Stimulated activated CD4-positive, alpha-beta T cell treated with anti-CD3 and anti-CD28 coated beads, Interleukin-1b, Interleukin-23, amount 100 ng/mL, for 24 hours (primary cell): ENCODE measurements at regions not wholly inside any gene's neighbourhood (a gene's known extent, or its start where the extent isn't known, plus 50 kb on each side); places are given as distances from the start of the nearest gene placed in this dataset.
"Not testable (repeated sequence)": the region's sequence is repeated elsewhere in the genome, so short reads cannot be mapped to it uniquely, and the experiment has no call there.

Source experiments
- DNase-seq, 4 experiments: peaks; one replicate each; pipeline ENCODE4 v3.0.0-alpha.2; 2020; ENCODE audit warnings: low read depth in 4 of 4, low spot score in 1 of 4

- no peak for DNase-seq
Observed at GRCh38 chr1:196005426-196005825, 602.8 kb downstream of the KCNT2 start.

GRCh38 chr1:196004388-196004787 is 603.9 kb downstream of the KCNT2 start:
- not testable (repeated sequence) for DNase-seq

GRCh38 chr1:196002906-196003305 is 605.3 kb downstream of the KCNT2 start:
- DNase-seq, result no peak

GRCh38 chr1:196002296-196002695 is 605.9 kb downstream of the KCNT2 start:
- DNase-seq, result not testable (repeated sequence)

GRCh38 chr1:196001188-196001587 is 607.1 kb downstream of the KCNT2 start:
- DNase-seq, result no peak

GRCh38 chr1:195999022-195999421 is 609.2 kb downstream of the KCNT2 start:
- no peak for DNase-seq

GRCh38 chr1:195981448-195982139 is 626.6 kb downstream of the KCNT2 start:
- no peak for DNase-seq

- no peak for DNase-seq
Observed at GRCh38 chr1:195979646-195980045, 628.6 kb downstream of the KCNT2 start.

GRCh38 chr1:195973311-195973904 is 634.8 kb downstream of the KCNT2 start:
- no peak for DNase-seq

GRCh38 chr1:195971589-195971988 is 636.7 kb downstream of the KCNT2 start:
- DNase-seq, result no peak

GRCh38 chr1:195970209-195970608 is 638.0 kb downstream of the KCNT2 start:
- DNase-seq, result no peak

GRCh38 chr1:195965475-195965874 is 642.8 kb downstream of the KCNT2 start:
- DNase-seq, result no peak

- no peak for DNase-seq
Observed at GRCh38 chr1:195965036-195965435, 643.2 kb downstream of the KCNT2 start.

- DNase-seq, result no peak
Observed at GRCh38 chr1:195964516-195964915, 643.7 kb downstream of the KCNT2 start.

GRCh38 chr1:195962051-195962450 is 646.2 kb downstream of the KCNT2 start:
- DNase-seq, result no peak

GRCh38 chr1:195960580-195960979 is 647.7 kb downstream of the KCNT2 start:
- no peak for DNase-seq

- no peak for DNase-seq
Observed at GRCh38 chr1:195958131-195958530, 650.1 kb downstream of the KCNT2 start.

GRCh38 chr1:195956845-195957244 is 651.4 kb downstream of the KCNT2 start:
- DNase-seq, result no peak

- no peak for DNase-seq
Observed at GRCh38 chr1:195954848-195955247, 653.4 kb downstream of the KCNT2 start.

GRCh38 chr1:195951313-195951712 is 656.9 kb downstream of the KCNT2 start:
- no peak for DNase-seq

GRCh38 chr1:195948123-195948895 is 659.9 kb downstream of the KCNT2 start:
- DNase-seq, result no peak

GRCh38 chr1:195946500-195946899 is 661.7 kb downstream of the KCNT2 start:
- no peak for DNase-seq
